Islet precursor cell (in vitro differentiated cells): ENCODE measurements at regions not wholly inside any gene's neighbourhood (a gene's known extent, or its start where the extent isn't known, plus 50 kb on each side); places are given as distances from the start of the nearest gene placed in this dataset.
A peak's percentile ranks its signal among the peaks of the same experiment; 100 is the strongest.

Experiments
- DNase-seq: peaks from one replicate; pipeline ENCODE4 v3.0.0-alpha.2; 2018

- no peak for DNase-seq
These were observed 105.3 kb downstream of the AKAIN1 start for GRCh38 chr18:5091741-5092140.

- DNase-seq: no peak
These were observed 121.8 kb downstream of the AKAIN1 start for GRCh38 chr18:5075297-5075696.

GRCh38 chr18:5073026-5073944 lies 123.8 kb downstream of the AKAIN1 start:
- peak; percentile 66 for DNase-seq

GRCh38 chr18:5068851-5069250 lies 128.2 kb downstream of the AKAIN1 start:
- no peak for DNase-seq

- DNase-seq: no peak
These were observed 130.6 kb downstream of the AKAIN1 start for GRCh38 chr18:5066380-5066977.

- DNase-seq: no peak
These were observed 131.4 kb downstream of the AKAIN1 start for GRCh38 chr18:5065615-5066014.

- DNase-seq: no peak
These were observed 132.2 kb downstream of the AKAIN1 start for GRCh38 chr18:5064841-5065370.

GRCh38 chr18:5061785-5062184 lies 135.3 kb downstream of the AKAIN1 start:
- DNase-seq: no peak

GRCh38 chr18:5060543-5060942 lies 136.5 kb downstream of the AKAIN1 start:
- no peak for DNase-seq

- DNase-seq: no peak
These were observed 137.4 kb downstream of the AKAIN1 start for GRCh38 chr18:5059696-5060032.

GRCh38 chr18:5058768-5059695 lies 138.0 kb downstream of the AKAIN1 start:
- no peak for DNase-seq

GRCh38 chr18:5057386-5058348 lies 139.4 kb downstream of the AKAIN1 start:
- DNase-seq: peak; percentile 82

GRCh38 chr18:5052491-5052890 lies 144.6 kb downstream of the AKAIN1 start:
- no peak for DNase-seq

- no peak for DNase-seq
These were observed 145.8 kb downstream of the AKAIN1 start for GRCh38 chr18:5051207-5051606.

GRCh38 chr18:5049124-5049523 lies 147.9 kb downstream of the AKAIN1 start:
- no peak for DNase-seq

GRCh38 chr18:5040476-5040875 lies 156.6 kb downstream of the AKAIN1 start:
- no peak for DNase-seq

GRCh38 chr18:5036523-5036922 lies 160.5 kb downstream of the AKAIN1 start:
- no peak for DNase-seq

GRCh38 chr18:5031216-5031615 lies 165.8 kb downstream of the AKAIN1 start:
- DNase-seq: no peak

GRCh38 chr18:5030636-5031035 lies 166.4 kb downstream of the AKAIN1 start:
- DNase-seq: no peak

- no peak for DNase-seq
These were observed 167.5 kb downstream of the AKAIN1 start for GRCh38 chr18:5029592-5029991.

GRCh38 chr18:5024741-5025140 lies 172.3 kb downstream of the AKAIN1 start:
- no peak for DNase-seq

- DNase-seq: no peak
These were observed 175.5 kb downstream of the AKAIN1 start for GRCh38 chr18:5021558-5021957.
